ENCODE measurements at regions not wholly inside any gene's neighbourhood (a gene's known extent, or its start where the extent isn't known, plus 50 kb on each side); places are given as distances from the start of the nearest gene placed in this dataset.

GRCh38 chr7:27423821-27424220 is 181.2 kb downstream of the EVX1 start:
- 0 out of 2 replicates have a peak overlapping the region, but pooled peaks have one; percentile 3 for H3K27ac ChIP-seq (ENCODE audit: low read length)
- intact Hi-C loops (cut with micrococcal nuclease; ENCODE audit: unreplicated experiment) = no loop called here

GRCh38 chr7:27424231-27424630 is 181.6 kb downstream of the EVX1 start:
- POLR2A ChIA-PET = no interaction called here
- ATAC-seq = 0 out of 2 replicates have a peak, but pooled peaks have one; percentile 64
- intact Hi-C loops (cut with micrococcal nuclease; ENCODE audit: unreplicated experiment) = no loop called here
- in situ Hi-C loops (cut with HindIII; ENCODE audit: low pct_unique_long_range_greater_than_20kb, low sequenced_read_pairs) = no loop called here
- no peak for DNase-seq (ENCODE audit: low read depth, low spot score)
- BruUV-seq (replicated peaks) = no TSS peak
- peaks cover 20% of the 10 kb centered on the region for H3K4me1 ChIP-seq (ENCODE audit: control insufficient read depth, insufficient read depth, low read length)
- no peak for TF ChIP-seq POLR2AphosphoS5 (IDR thresholded peaks at IDR 0.05; ENCODE audit: low read depth, low read length)
- no peak for TF ChIP-seq REST (IDR thresholded peaks at IDR 0.05; ENCODE audit: insufficient read depth in 1 of 2, low read depth in 2 of 2, low read length in 1 of 2)
- no peak for TF ChIP-seq TCF7L2 (IDR thresholded peaks at IDR 0.05; ENCODE audit: low read depth, low read length)
- TF ChIP-seq SIN3A (IDR thresholded peaks at IDR 0.05; ENCODE audit: borderline replicate concordance, insufficient read depth, low read depth, low read length) = no peak
- no peak for TF ChIP-seq CTCF (IDR thresholded peaks at IDR 0.05)
- H3K9me3 ChIP-seq (ENCODE audit: control insufficient read depth, insufficient read depth, low read depth, low read length) = no peaks in the 10 kb centered on the region
- no peaks in the 10 kb centered on the region for H3K36me3 ChIP-seq (ENCODE audit: control insufficient read depth, insufficient read depth, low read length)
- CTCF ChIA-PET = no interaction called here
- H3K27ac ChIP-seq (ENCODE audit: low read length) = no peak overlapping the region; the same call in 1 of the 2 replicates
- no peaks in the 10 kb centered on the region; the same call in 1 of the 2 replicates for H3K27me3 ChIP-seq (ENCODE audit: control insufficient read depth, insufficient read depth, low read length)
- no peak overlapping the region for H3K4me3 ChIP-seq (ENCODE audit: low read depth in 2 of 2, low read length in 2 of 2)

More at GRCh38 chr7:27423821-27424220, 181.2 kb downstream of the EVX1 start:
- DNase-seq (ENCODE audit: low read depth, low spot score) (no peak), ATAC-seq (no peak)
- POLR2A ChIA-PET = no interaction called here
- BruUV-seq (replicated peaks) = no TSS peak
- Histone ChIP-seq H3K9me3 (ENCODE audit: control insufficient read depth, insufficient read depth, low read depth, low read length) (no peaks in the 10 kb centered on the region), H3K36me3 (ENCODE audit: control insufficient read depth, insufficient read depth, low read length) (no peaks in the 10 kb centered on the region), H3K4me3 (ENCODE audit: low read depth in 2 of 2, low read length in 2 of 2) (no peak overlapping the region), H3K4me1 (ENCODE audit: control insufficient read depth, insufficient read depth, low read length) (peaks cover 20% of the 10 kb centered on the region), H3K27me3 (ENCODE audit: control insufficient read depth, insufficient read depth, low read length) (no peaks in the 10 kb centered on the region; the same call in 1 of the 2 replicates)
- TF ChIP-seq SIN3A (IDR thresholded peaks at IDR 0.05; ENCODE audit: borderline replicate concordance, insufficient read depth, low read depth, low read length) (no peak), TCF7L2 (IDR thresholded peaks at IDR 0.05; ENCODE audit: low read depth, low read length) (no peak), REST (IDR thresholded peaks at IDR 0.05; ENCODE audit: insufficient read depth in 1 of 2, low read depth in 2 of 2, low read length in 1 of 2) (no peak), CTCF (IDR thresholded peaks at IDR 0.05) (no peak), POLR2AphosphoS5 (IDR thresholded peaks at IDR 0.05; ENCODE audit: low read depth, low read length) (no peak)
- in situ Hi-C loops (cut with HindIII; ENCODE audit: low pct_unique_long_range_greater_than_20kb, low sequenced_read_pairs) = no loop called here
- CTCF ChIA-PET = no interaction called here
